Dedifferentiated amniotic fluid mesenchymal stem cell (primary cell): ENCODE measurements at regions not wholly inside any gene's neighbourhood (a gene's known extent, or its start where the extent isn't known, plus 50 kb on each side); places are given as distances from the start of the nearest gene placed in this dataset.

Experiments
- DNase-seq: peaks from one replicate; pipeline ENCODE4 v3.0.0-alpha.2; 2016; ENCODE audit errors: extremely low spot score

DNA sequence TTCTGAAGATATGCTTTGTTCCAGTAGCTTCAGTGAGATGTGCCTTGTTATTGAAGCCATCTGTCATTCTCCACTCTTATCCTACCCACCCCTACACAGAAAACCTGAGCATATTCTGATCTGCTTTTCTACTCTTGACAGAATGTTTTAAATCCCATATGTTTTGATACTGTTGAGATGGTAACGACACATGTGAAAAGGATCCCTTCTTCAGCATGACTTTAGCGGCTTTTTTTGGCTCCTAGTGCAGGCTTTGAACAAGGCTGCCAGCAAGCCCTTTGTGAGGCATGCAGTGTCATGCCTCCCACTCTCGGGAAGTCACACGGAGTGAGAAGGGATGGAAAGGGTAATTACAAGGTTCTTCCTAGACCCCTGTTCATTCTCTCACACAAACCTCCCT lies 228.8 kb upstream of the RGS6 start:
- no peak for DNase-seq

- DNase-seq: no peak
Measured at GRCh38 chr14:71704210-71704609, 228.0 kb upstream of the RGS6 start.

GRCh38 chr14:71705460-71705859 lies 226.8 kb upstream of the RGS6 start:
- no peak for DNase-seq

DNA sequence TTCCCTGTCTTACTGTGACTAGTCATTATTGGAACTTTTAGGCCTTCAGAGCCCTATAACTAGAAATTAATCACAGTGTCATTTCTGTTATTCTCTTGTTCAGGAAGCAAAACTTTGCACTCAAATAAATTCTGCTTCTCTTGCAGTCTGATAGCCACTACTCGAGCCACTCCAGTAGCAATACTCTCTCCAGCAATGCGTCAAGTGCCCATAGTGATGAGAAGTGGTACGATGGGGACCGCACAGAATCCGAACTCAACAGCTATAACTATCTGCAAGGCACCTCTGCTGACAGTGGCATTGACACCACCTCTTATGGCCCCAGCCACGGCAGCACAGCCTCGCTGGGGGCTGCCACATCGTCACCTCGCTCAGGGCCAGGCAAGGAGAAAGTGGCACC lies 223.2 kb upstream of the RGS6 start:
- DNase-seq: no peak

GRCh38 chr14:71709987-71710386 lies 222.2 kb upstream of the RGS6 start:
- no peak for DNase-seq

DNA sequence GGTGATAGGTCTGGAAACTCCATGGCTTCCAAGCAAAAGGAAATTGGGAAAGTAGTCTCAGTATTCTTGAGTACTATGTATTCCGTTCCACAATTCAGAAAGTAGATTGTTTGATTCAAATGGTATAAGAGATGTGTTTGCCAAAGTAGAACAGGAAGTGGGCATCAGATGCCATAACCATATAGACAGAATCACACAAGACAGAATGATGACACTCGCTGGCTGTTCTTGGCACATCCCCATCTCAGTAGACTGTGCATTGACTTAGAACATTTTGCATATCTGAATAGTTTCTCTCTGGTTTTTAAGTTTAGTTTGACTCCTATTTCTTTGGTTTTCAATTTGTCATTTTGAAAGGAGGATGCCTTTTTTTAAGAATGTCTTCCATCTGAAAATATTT lies 221.1 kb upstream of the RGS6 start:
- no peak for DNase-seq

DNA sequence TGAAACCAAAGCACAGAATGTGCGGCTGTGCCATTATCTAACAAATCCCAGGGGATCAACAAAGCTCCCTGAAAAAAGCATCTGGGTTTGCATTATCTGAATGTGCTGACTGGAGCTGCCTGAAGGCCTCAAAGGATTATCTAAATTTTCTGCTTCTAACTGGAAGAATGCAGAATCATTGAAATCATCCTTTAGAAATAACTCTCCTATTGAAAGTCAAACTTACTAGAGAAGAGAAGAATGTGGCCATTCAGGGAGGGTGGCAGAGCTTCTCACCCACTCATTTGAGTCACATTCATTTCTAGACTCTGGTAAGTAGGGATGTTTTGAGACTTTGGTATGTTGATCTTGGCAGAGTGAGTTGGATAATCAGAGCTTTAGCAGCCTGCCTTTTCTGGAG lies 220.6 kb upstream of the RGS6 start:
- DNase-seq: peak; percentile 96

DNA sequence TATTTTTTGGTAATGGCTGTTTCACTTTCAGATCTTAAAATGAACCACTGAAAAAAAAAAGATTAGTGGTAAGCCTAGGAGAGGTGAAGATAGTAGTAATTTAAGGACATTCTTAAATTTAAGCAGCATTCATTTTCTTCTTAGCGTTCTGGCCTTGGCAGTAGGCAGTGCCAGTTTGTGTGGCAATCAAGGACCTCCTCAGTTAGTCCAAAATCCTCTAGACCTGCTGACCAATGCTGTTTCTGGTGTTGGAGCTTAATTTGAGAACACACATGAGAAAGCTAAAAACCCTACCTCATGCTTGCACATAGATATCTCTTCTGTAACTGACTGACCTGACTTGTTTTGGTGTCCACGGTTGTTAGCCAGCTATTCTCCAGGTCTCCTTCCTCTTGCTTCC lies 219.8 kb upstream of the RGS6 start:
- DNase-seq: no peak

DNA sequence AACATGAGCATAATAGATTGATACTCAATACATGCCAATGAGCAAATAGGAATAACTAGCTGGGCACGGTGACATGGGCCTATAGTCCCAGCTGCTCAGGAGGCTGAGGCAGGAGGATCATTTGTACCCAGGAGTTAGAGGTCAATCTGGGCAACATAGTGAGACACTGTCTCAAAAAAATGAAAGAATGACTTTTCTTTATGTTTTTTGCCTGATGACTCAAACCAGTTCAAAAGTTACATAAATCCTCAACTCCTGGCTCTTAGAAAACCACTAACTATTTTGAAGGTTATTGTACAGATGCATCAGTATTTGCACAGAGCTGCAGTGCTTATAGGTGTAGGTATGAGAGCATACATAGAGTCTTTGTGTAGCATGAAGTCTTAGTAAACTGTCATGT lies 219.2 kb upstream of the RGS6 start:
- DNase-seq: no peak

GRCh38 chr14:71713451-71713850 lies 218.8 kb upstream of the RGS6 start:
- no peak for DNase-seq

DNA sequence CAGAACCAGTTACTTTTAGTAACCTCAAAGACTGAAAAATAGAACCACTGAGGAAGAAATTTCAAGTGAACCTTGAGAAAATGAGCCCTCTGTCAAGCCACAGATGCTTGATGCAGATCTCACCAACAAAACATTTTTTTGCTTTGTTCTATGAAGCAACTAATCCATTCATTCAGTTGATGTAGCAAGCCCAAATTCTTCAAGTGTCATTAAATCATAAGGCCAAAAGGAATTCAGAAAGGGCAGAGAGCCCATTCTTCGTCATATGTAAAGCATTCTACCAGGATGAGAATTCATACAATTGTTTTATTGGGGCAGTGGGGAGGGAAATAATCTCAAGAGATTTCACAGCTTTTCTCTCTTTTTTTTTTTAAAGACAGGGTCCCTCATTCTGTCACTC lies 218.0 kb upstream of the RGS6 start:
- peak; percentile 95 for DNase-seq

DNA sequence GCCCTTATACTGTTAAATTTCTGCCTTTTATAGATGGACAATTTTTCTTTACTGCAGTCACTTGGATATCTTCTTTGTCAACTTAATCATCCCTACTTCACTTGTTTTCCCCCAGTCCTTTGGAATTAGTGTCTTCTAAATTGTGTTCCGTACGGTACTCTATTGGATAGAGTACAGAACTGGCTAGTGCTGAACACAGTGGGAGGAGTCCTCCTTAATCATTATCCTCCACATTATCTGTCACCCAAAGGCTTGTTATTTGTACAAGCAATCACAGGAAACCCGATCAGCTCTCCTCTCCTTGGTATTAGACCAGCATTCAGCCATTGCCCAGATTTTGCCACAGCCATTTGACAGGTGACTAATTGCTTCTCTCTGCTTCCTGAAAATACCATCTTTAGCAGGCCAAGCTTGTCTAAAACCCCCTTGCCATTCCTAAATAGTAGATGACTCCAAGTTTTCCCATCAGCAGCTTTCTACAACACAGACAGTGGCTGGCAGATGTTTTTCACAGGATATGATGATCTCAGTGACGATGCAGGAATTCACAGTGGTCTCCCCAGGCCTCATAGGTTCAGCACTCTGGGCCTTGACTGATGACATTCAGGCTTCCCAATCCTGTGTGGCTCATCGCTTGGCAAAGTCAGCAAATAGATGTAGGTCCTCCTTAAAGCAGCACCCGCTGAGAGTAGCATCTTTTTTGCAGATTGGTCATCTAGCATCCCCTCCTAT lies 216.0 kb upstream of the RGS6 start:
- DNase-seq: no peak

- DNase-seq: peak; percentile 46
Measured at GRCh38 chr14:71720978-71721624, 211.1 kb upstream of the RGS6 start.

- no peak for DNase-seq
Measured at GRCh38 chr14:71721791-71722190, 210.4 kb upstream of the RGS6 start.

GRCh38 chr14:71722885-71723284 lies 209.3 kb upstream of the RGS6 start:
- DNase-seq: no peak

DNA sequence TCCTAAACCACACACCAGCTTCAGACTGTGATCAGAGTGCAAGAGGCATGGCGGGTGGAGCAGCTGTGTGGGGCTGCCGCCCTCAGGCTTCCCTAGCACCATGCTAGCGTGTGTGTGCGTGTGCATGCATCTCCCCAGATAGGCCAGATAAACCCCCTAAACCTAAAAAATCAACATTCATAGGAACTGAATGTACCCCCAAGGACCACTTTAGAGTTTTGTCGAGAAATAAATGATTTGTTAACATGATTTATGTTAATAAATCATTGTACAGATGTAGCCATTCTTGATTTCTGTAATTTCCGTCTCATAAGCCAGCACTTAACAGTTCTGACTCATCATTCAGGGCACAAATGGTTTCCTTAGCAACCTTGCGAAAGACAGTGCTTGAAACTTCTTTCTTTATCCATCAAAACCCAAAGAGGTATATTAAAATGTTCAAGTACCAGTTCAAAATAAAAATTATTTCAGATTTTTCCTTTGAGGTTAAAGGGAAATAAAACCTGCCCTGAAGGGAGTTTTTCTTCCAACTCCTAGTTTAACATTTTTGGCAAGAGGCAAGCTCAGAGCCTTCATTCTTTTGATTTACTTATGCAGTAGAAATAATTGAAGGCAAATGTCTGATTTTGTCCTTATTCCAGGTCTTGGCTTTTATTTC lies 206.2 kb upstream of the RGS6 start:
- DNase-seq: peak; percentile 66

DNA sequence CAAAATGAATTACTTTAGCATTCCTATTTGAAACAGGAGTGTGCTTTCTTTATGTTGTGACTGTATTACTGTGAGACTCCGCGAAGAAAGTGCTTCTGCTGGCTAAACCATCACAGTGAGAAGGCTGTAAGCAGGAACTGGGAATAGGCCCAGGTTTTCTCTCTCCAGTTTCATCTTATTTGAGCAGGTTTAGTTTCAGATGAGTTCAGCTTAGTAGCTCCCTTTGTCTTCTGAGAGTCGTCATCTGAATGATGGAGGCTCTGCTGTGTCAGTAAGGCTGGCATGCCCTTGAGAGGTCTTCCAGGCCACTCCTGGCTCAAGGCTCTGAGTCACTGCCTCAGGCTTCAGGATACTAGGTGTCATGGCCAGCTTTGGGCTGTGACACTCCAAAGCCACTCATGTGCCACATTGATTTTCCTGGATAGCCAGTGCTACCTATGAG lies 205.6 kb upstream of the RGS6 start:
- peak; percentile 59 for DNase-seq

- no peak for DNase-seq
Measured at GRCh38 chr14:71728386-71728785, 203.8 kb upstream of the RGS6 start.

DNA sequence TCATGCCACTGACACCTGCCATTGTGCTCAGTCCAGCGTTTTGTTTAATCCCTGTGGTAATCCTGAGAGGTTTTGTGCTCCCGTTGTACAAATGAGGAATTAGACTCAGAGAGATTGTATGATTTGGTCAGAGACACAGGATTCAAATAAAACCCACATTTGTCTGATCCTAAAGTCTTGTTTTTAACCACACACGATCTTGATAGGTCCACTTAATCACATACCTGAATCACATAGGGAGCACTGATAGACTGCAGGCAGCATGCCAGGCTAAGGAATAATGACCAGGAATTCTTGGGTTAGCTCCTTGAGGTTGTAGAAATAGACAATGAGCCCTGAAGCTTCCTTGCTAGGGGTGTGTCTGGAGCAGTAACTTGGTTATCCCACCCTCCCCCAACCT lies 202.6 kb upstream of the RGS6 start:
- DNase-seq: no peak

- DNase-seq: no peak
Measured at GRCh38 chr14:71730471-71730870, 201.8 kb upstream of the RGS6 start.

GRCh38 chr14:71731096-71731495 lies 201.1 kb upstream of the RGS6 start:
- DNase-seq: no peak

GRCh38 chr14:71733210-71733883 lies 198.9 kb upstream of the RGS6 start:
- peak; percentile 47 for DNase-seq

DNA sequence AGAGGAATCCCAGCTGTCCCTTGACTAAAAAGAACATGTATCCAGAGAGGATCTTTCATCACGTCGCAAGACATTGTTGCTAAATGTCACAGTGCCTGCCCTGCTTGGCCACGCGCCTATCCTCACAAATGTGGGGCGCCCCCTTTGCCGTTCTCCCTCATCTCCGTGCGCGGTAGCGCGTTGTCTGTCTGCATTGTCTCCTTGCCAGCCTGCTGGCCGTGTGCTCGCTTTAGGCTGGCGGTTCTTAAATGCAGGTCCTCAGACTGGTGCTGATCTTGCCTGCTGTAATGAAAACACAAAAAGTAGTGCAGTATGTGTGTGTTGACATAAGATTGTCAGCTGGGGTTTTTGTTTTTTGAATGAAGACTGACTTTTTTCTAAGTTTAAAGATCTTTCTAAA lies 198.2 kb upstream of the RGS6 start:
- DNase-seq: no peak
